ENCODE measurements at regions not wholly inside any gene's neighbourhood (a gene's known extent, or its start where the extent isn't known, plus 50 kb on each side); places are given as distances from the start of the nearest gene placed in this dataset.
"Not testable (repeated sequence)": the region's sequence is repeated elsewhere in the genome, so short reads cannot be mapped to it uniquely, and the experiment has no call there.

DNA sequence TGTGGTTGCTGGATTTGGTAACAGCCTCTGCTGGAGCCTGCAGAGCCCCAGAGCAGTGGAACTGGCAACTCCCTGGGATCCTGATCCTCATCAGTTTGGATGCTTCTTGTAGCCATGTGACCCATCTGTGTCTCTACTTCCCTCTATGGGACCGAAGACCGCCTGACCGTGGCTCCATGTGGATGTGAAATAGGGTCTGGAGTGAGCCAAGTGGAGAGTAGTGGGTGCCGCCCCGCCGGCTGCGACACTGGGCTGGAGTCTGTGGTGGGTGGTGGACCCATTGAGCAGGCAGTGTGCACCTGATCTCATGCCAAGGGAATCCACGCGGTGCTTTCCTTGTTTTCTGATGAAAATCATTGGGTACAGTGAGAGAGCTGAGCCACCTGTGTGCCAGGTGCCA is 543.2 kb upstream of the B3GAT1 start:
- TF ChIP-seq HDGF (IDR thresholded peaks at IDR 0.05; ENCODE audit: borderline replicate concordance), result no peak
- no peak for TF ChIP-seq ARNT (IDR thresholded peaks at IDR 0.05)
- no peak for TF ChIP-seq PKNOX1 (IDR thresholded peaks at IDR 0.05)
- TF ChIP-seq FOXA1 (IDR thresholded peaks at IDR 0.05), result no peak
- no peak for TF ChIP-seq SUZ12 (IDR thresholded peaks at IDR 0.05)
- TF ChIP-seq L3MBTL2 (conservative IDR thresholded peaks at IDR 0.05), result no peak
- TF ChIP-seq TARDBP (IDR thresholded peaks at IDR 0.05), result no peak
- no peak for TF ChIP-seq FOXM1 (IDR thresholded peaks at IDR 0.05; ENCODE audit: borderline replicate concordance)
- POLR2A ChIA-PET, result no interaction called here
- CTCF ChIA-PET, result no interaction called here
- no peak for DNase-seq (ENCODE audit: extremely low spot score)

DNA sequence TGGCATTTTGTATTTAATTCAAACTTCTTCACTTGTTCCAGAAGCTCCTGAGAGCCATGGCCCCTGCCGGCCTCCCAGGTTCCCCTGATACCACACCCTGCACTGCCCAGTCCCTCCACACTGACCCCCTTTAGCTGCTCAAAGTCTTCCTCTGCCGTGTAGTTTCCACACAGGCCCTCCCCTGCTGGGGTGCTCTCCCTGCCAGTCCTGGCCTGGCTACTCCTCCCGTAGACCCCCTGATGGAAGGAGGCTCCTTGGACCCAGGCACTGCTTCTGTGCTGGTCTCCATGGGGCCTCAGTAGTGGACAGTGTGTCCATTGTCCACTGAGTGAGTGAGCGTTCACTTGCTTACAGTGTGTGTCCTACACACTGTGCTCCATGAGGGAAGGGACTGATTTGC is 542.4 kb upstream of the B3GAT1 start:
- DNase-seq (ENCODE audit: extremely low spot score); POLR2A ChIA-PET; CTCF ChIA-PET: not testable (repeated sequence)

DNA sequence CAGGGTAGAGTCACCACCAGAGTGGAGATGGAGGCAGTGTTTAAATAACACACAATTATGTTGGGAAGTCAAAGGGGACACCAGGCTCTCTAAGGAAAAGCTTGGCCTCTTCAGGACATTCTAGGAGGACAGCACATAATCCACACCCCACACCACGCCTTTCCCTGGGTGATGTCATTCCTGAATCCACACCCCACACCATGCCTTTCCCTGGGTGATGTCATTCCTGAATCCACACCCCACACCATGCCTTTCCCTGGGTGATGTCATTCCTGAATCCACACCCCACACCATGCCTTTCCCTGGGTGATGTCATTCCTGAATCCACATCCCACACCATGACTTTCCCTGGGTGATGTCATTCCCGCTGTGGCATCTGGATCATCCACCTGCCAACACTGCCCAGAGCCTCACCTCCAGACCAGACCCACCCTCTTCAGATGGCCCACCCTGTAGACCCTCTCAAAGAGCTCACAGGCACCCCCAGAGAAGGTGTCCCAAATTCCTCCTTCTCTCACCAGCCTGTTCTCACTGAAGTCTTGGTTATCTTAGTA is 541.5 kb upstream of the B3GAT1 start:
- POLR2A ChIA-PET; DNase-seq (ENCODE audit: extremely low spot score): not testable (repeated sequence)
- CTCF ChIA-PET, result interaction anchor here (0.6 kb wide), 1 partner anchor 692 kb away, joined by 3 read pairs; no protein-coding TSS in a partner anchor

DNA sequence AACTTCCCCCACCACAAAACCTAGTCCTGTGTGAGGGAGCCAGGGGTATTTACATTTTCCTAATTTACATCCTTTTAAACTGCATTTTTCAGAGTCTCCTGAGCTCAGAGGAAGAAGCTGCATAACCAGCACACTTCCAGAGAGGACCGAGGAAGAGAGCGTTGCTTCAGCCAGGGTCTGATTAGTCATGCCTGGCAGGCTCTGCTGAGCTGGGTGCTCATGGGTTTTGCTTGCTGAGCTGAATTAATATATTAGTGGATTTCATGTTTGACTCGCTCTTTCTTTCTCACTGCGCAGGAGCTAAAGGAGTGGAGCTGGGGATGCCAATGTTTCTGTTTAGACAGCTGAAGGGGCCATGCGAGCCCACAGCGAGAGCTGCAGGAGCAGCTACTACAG is 539.3 kb upstream of the B3GAT1 start:
- ChIA-PET CTCF (no interaction called here), POLR2A (no interaction called here)
- no peak for DNase-seq (ENCODE audit: extremely low spot score)
- TF ChIP-seq ZNF384 (IDR thresholded peaks at IDR 0.05) (no peak), FOXM1 (IDR thresholded peaks at IDR 0.05; ENCODE audit: borderline replicate concordance) (no peak), SP1 (IDR thresholded peaks at IDR 0.05) (no peak), FOXA1 (IDR thresholded peaks at IDR 0.05) (no peak), SUZ12 (IDR thresholded peaks at IDR 0.05) (no peak), PKNOX1 (IDR thresholded peaks at IDR 0.05) (no peak), BHLHE40 (IDR thresholded peaks at IDR 0.05; ENCODE audit: borderline replicate concordance) (no peak), CTBP1 (IDR thresholded peaks at IDR 0.05; ENCODE audit: borderline replicate concordance) (no peak), TARDBP (IDR thresholded peaks at IDR 0.05) (no peak), LEF1 (IDR thresholded peaks at IDR 0.05; ENCODE audit: borderline replicate concordance) (no peak), FOXK2 (IDR thresholded peaks at IDR 0.05) (no peak), L3MBTL2 (conservative IDR thresholded peaks at IDR 0.05) (no peak), ARNT (IDR thresholded peaks at IDR 0.05) (no peak), NFRKB (IDR thresholded peaks at IDR 0.05) (no peak), HDGF (IDR thresholded peaks at IDR 0.05; ENCODE audit: borderline replicate concordance) (no peak)

- POLR2A ChIA-PET, result no interaction called here
- CTCF ChIA-PET, result no interaction called here
- no peak for DNase-seq (ENCODE audit: extremely low spot score)
- no peak for TF ChIP-seq FOXM1 (IDR thresholded peaks at IDR 0.05; ENCODE audit: borderline replicate concordance)
- no peak for TF ChIP-seq HDGF (IDR thresholded peaks at IDR 0.05; ENCODE audit: borderline replicate concordance)
- TF ChIP-seq ZNF384 (IDR thresholded peaks at IDR 0.05), result no peak
- TF ChIP-seq BHLHE40 (IDR thresholded peaks at IDR 0.05; ENCODE audit: borderline replicate concordance), result no peak
- no peak for TF ChIP-seq FOXA1 (IDR thresholded peaks at IDR 0.05)
- no peak for TF ChIP-seq L3MBTL2 (conservative IDR thresholded peaks at IDR 0.05)
- TF ChIP-seq SUZ12 (IDR thresholded peaks at IDR 0.05), result no peak
- no peak for TF ChIP-seq CTBP1 (IDR thresholded peaks at IDR 0.05; ENCODE audit: borderline replicate concordance)
- TF ChIP-seq FOXK2 (IDR thresholded peaks at IDR 0.05), result no peak
- TF ChIP-seq SP1 (IDR thresholded peaks at IDR 0.05), result no peak
Observed at GRCh38 chr11:134950692-134951304, 538.8 kb upstream of the B3GAT1 start.

DNA sequence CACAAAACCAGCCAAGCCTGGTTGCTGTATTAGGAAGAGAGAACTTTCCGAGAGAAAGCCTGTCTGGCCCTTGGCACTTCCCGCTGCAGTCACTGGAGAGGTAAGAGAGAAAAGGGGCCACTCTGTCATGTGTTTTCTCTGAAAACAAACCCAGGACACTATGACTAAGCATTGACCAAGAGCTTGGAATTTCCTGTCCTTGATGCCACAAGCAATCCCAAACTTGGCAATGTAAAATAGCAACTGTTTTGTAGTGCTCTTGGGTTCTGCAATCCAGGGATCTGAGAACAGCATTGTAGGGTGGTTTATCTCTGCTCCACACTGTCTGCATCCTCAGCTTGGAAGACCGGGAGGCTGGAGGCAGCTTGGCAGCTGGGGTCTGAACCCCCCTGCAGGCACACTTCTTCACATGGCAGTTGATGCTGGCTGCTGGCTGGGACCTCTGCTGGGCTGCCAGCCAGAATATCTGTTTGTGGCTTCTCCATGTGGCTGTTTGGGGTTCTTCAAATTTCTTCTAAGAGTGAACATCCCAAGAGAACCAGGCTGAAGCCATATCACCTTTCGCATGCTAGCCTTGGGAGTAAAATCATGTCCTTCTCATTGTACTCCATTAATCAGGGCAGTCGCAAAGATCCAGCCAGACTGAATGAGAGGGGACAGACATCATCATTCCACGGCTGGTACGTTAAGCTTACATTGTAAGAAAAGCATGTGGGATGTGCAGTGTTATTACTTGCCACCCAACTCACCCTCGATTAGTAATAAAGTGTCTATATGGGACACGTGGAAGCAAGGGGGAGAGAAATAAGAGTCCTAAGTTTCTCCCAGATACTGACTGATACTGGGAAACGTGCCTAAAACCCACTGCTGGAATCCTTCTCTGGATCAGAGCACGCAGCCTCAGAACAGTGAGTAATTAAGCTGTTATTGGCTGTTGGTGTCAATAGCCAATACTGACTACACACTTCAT is 537.4 kb upstream of the B3GAT1 start:
- CTCF ChIA-PET, result no interaction called here
- TF ChIP-seq SUZ12 (IDR thresholded peaks at IDR 0.05), result no peak
- TF ChIP-seq ELF4 (IDR thresholded peaks at IDR 0.05), result no peak
- TF ChIP-seq TARDBP (IDR thresholded peaks at IDR 0.05), result no peak
- no peak for TF ChIP-seq FOXM1 (IDR thresholded peaks at IDR 0.05; ENCODE audit: borderline replicate concordance)
- TF ChIP-seq PKNOX1 (IDR thresholded peaks at IDR 0.05), result no peak
- TF ChIP-seq HDGF (IDR thresholded peaks at IDR 0.05; ENCODE audit: borderline replicate concordance), result no peak
- TF ChIP-seq LEF1 (IDR thresholded peaks at IDR 0.05; ENCODE audit: borderline replicate concordance), result no peak
- no peak for TF ChIP-seq ZNF384 (IDR thresholded peaks at IDR 0.05)
- TF ChIP-seq ARNT (IDR thresholded peaks at IDR 0.05), result no peak
- POLR2A ChIA-PET, result no interaction called here
- no peak for DNase-seq (ENCODE audit: extremely low spot score)
